ENCODE measurements at regions not wholly inside any gene's neighbourhood (a gene's known extent, or its start where the extent isn't known, plus 50 kb on each side); places are given as distances from the start of the nearest gene placed in this dataset.

- no peak for TF ChIP-seq CTCF (IDR thresholded peaks at IDR 0.05; ENCODE audit: low read depth, low read length)
- no peak overlapping the region for H3K4me3 ChIP-seq (ENCODE audit: low read depth, low read length)
Observed at GRCh38 chr13:67856955-67857354, 626.8 kb upstream of the PCDH9 start.

DNA sequence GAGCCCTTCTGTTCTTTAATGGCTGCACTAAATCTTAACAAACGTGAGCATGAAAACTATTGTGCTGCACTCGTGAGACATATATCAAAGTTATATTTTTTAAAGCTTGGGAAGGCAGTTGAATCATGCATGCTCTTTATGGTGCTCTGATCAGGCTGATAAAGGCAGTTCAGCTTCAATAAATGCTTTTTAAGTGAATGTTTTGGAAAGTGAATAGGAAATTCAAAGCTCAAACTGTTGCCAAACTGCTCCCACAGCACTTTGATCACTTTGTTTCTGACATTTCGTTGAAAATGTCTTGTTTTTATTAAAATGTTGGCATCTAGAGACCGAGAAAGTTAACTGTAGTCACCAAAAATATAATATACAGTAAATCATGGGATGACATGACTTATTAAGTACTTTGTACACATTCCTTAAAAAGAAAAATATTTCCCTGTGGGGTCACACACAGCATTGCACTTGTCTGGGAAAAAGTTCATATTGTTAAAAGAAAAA, 625.7 kb upstream of the PCDH9 start:
- H3K4me3 ChIP-seq (ENCODE audit: low read depth, low read length): no peak overlapping the region
- TF ChIP-seq CTCF (IDR thresholded peaks at IDR 0.05; ENCODE audit: low read depth, low read length): no peak

DNA sequence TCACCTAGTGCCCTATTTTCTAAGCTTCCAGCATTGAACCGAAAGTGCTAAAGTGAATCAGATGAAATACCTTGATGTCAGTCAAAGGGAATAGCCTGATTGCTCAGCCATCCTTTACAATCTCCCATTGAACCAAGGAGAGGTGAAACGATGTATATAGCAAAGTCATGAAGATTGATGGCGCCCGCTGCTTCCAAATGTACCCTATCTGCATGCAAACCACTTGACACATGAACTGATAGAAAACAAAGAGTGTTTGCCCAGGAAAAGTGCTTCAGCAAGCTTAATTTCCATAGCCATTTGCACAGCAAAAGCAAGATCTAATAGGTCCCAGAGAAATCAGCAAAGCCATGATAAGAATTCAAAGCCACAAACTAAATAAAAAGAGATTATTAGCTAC, 624.9 kb upstream of the PCDH9 start:
- TF ChIP-seq CTCF (IDR thresholded peaks at IDR 0.05; ENCODE audit: low read depth, low read length): no peak
- no peak overlapping the region for H3K4me3 ChIP-seq (ENCODE audit: low read depth, low read length)

DNA sequence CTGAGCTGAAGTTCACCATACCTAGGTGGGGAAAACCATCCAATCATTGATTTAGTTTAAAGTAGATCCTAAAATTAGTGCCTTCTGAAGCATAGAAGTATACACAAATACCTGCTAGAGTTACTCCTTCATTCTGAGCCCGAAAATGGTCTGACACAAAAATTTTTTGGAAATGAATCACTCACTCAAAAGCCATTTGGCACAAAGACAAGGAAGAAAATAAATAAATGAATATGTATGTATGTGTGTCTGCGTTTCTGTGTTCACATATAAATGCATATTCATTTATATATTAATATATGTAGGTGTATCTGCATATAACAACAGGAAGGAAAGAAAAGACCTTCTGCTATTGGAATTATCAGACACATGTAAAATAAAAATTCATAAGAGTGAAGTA, 614.4 kb upstream of the PCDH9 start:
- H3K4me3 ChIP-seq (ENCODE audit: low read depth, low read length): no peak overlapping the region
- TF ChIP-seq CTCF (IDR thresholded peaks at IDR 0.05; ENCODE audit: low read depth, low read length): no peak

GRCh38 chr13:67841071-67841470, 610.9 kb upstream of the PCDH9 start:
- no peak overlapping the region for H3K4me3 ChIP-seq (ENCODE audit: low read depth, low read length)
- TF ChIP-seq CTCF (IDR thresholded peaks at IDR 0.05; ENCODE audit: low read depth, low read length): no peak

DNA sequence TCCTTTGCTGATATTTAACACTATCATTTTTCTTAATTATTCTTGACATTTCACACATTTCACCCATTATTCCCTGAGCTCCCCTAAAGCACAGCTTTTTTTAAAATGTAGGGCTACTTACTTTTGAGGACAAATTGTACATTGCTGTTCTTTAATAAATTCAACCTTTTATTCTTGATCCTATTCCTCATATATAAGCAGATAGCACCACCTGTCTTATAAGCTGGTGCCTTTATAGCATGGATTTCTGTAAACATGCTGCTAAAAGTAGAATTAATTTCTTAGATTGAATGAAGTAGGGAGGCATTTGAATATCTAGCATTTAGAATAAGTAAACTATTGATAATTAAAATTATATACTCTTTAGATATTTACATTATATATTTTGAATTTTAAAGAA, 603.4 kb upstream of the PCDH9 start:
- H3K4me3 ChIP-seq (ENCODE audit: low read depth, low read length): no peak overlapping the region
- TF ChIP-seq CTCF (IDR thresholded peaks at IDR 0.05; ENCODE audit: low read depth, low read length): no peak

DNA sequence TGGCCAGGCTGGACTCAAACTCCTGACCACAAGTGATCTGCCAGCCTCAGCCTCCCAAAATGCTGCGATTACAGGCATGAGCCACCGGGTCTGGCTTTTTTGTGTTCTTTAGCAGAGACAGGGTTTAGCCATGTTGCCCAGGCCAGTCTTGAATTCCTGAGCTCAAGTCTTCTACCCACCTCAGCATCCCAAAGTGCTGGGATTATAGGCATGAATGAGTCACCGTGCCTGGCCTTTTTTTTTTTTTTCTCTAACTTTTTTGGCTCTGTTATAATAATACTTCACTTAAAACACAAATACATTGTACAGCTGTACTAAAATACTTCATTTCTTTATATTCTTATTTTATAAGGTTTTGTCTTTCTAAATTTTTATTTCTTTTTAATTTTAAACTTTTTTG, 599.5 kb upstream of the PCDH9 start:
- no peak for TF ChIP-seq CTCF (IDR thresholded peaks at IDR 0.05; ENCODE audit: low read depth, low read length)
- H3K4me3 ChIP-seq (ENCODE audit: low read depth, low read length): no peak overlapping the region

All from WI38 (cell line).